H1 (cell line): ENCODE measurements at regions not wholly inside any gene's neighbourhood (a gene's known extent, or its start where the extent isn't known, plus 50 kb on each side); places are given as distances from the start of the nearest gene placed in this dataset.

ENCODE experiments used
- CTCF ChIA-PET: fragments of 300-600 bp; sonication (Branson Sonifier 250); formaldehyde crosslinking; loops from one replicate; lab custom pipeline; 2021; ENCODE audit not compliant: partially characterized antibody; lab: Charles Lee
- POLR2A ChIA-PET: fragments of 300-600 bp; sonication (Branson Sonifier 250); formaldehyde crosslinking; loops from one replicate; lab custom pipeline; 2021; ENCODE audit warnings: inconsistent platforms; ENCODE audit not compliant: partially characterized antibody; lab: Charles Lee
- DNase-seq, 2 experiments: peaks; one replicate each; pipeline versions ENCODE4 v3.0.0 to v3.0.0-alpha.2; 2010 to 2022; ENCODE audit warnings: low spot score in 2 of 2, low read depth in 1 of 2, mixed read lengths in 1 of 2
- FAIRE-seq: peaks from 2 replicates; lab custom pipeline; 2011; peaks lifted over from hg19 to GRCh38; lab: Jason Lieb, UNC
- H2AFZ ChIP-seq: 2 replicates; pipeline ENCODE4 v1.8.1; 2012; ENCODE audit warnings: low read length, inconsistent platforms
- H2AK5ac ChIP-seq: 2 replicates; pipeline ENCODE4 v1.6.1; 2013; ENCODE audit warnings: low read depth, low read length
- H2BK120ac ChIP-seq: replicated peaks from 2 replicates; pipeline ENCODE3; 2013; ENCODE audit warnings: low read depth, low read length, inconsistent platforms
- H2BK12ac ChIP-seq: 2 replicates; pipeline ENCODE4 v1.6.1; 2013; ENCODE audit warnings: low read depth, low read length
- H2BK15ac ChIP-seq: 2 replicates; pipeline ENCODE4 v1.6.1; 2013; ENCODE audit warnings: low read length
- H2BK20ac ChIP-seq: 2 replicates; pipeline ENCODE4 v1.6.1; 2013; ENCODE audit warnings: low read length
- H2BK5ac ChIP-seq: 2 replicates; pipeline ENCODE4 v1.6.1; 2013; ENCODE audit warnings: low read depth, low read length
- H3K14ac ChIP-seq: 2 replicates; pipeline ENCODE4 v1.6.1; 2013; ENCODE audit warnings: inconsistent platforms; ENCODE audit not compliant: insufficient read length
- H3K18ac ChIP-seq: 2 replicates; pipeline ENCODE4 v1.6.1; 2013; ENCODE audit warnings: low read length; ENCODE audit errors: extremely low read depth
- H3K23ac ChIP-seq: 2 replicates; pipeline ENCODE4 v1.6.1; 2013; ENCODE audit warnings: inconsistent platforms; ENCODE audit not compliant: insufficient read length
- H3K23me2 ChIP-seq: 2 replicates; pipeline ENCODE4 v1.6.1; 2013; ENCODE audit warnings: low read depth, low read length
- H3K27ac ChIP-seq: 2 replicates; pipeline ENCODE4 v1.6.1; 2011; ENCODE audit warnings: low read depth, low read length, inconsistent platforms
- H3K27me3 ChIP-seq, 4 experiments: replicated peaks in 1 of 4; 1 replicate in 1 of 4; 2 replicates in 3 of 4; pipeline versions ENCODE4 v1.6.1 to v1.8.1; 2011 to 2013; ENCODE audit warnings: low read length in 3 of 4, mild to moderate bottlenecking in 3 of 4, inconsistent platforms in 2 of 4, mixed read lengths in 2 of 4, moderate library complexity in 1 of 4; ENCODE audit not compliant: control insufficient read depth in 3 of 4, insufficient read depth in 3 of 4; ENCODE audit errors: extremely low read depth in 1 of 4
- H3K36me3 ChIP-seq, 4 experiments: 2 replicates each; pipeline versions ENCODE4 v1.6.1 to v1.8.1; 2011 to 2013; ENCODE audit warnings: mild to moderate bottlenecking in 4 of 4, low read length in 3 of 4, moderate library complexity in 2 of 4, control low read depth in 1 of 4, inconsistent platforms in 1 of 4; ENCODE audit not compliant: insufficient read depth in 4 of 4, control insufficient read depth in 2 of 4
- H3K4ac ChIP-seq: replicated peaks from 2 replicates; pipeline ENCODE3; 2013; ENCODE audit warnings: low read length, low read depth, mixed read lengths, inconsistent platforms; ENCODE audit not compliant: insufficient read length
- H3K4me1 ChIP-seq, 4 experiments: replicated peaks in 1 of 4; 1 replicate in 1 of 4; 2 replicates in 3 of 4; pipeline versions ENCODE4 v1.6.1 to v1.8.1; 2011 to 2013; ENCODE audit warnings: low read length in 3 of 4, inconsistent platforms in 2 of 4, mixed read lengths in 1 of 4; ENCODE audit not compliant: insufficient read depth in 4 of 4, control insufficient read depth in 3 of 4
- H3K4me2 ChIP-seq, 2 experiments: 2 replicates each; pipeline versions ENCODE4 v1.6.1 to v1.8.1; 2011 to 2013; ENCODE audit warnings: low read depth in 2 of 2, low read length in 2 of 2, control low read depth in 1 of 2, inconsistent platforms in 1 of 2, mild to moderate bottlenecking in 1 of 2; ENCODE audit not compliant: insufficient read depth in 1 of 2
- H3K4me3 ChIP-seq, 4 experiments: fragments of 200-600, 300-600 bp in 1 of 4; sonication (generic), shearing (Covaris generic), sonication (Bioruptor Twin) in 1 of 4; 2 replicates each; pipeline versions ENCODE4 v1.5.1 to v1.8.1; 2011 to 2016; ENCODE audit warnings: low read length in 4 of 4, low read depth in 3 of 4, control low read depth in 2 of 4, inconsistent platforms in 2 of 4, mild to moderate bottlenecking in 2 of 4, mixed read lengths in 1 of 4, moderate library complexity in 1 of 4; ENCODE audit not compliant: insufficient read depth in 2 of 4; ENCODE audit errors: extremely low read depth in 1 of 4
- H3K56ac ChIP-seq: replicated peaks from 2 replicates; pipeline ENCODE3; 2013; ENCODE audit warnings: low read depth, mild to moderate bottlenecking, mixed read lengths, low read length, inconsistent platforms; ENCODE audit not compliant: insufficient read length
- H3K79me1 ChIP-seq: 2 replicates; pipeline ENCODE4 v1.6.1; 2013; ENCODE audit warnings: low read depth, low read length, control low read depth
- H3K79me2 ChIP-seq, 2 experiments: 2 replicates each; pipeline versions ENCODE4 v1.6.1 to v1.8.1; 2012 to 2013; ENCODE audit warnings: low read length in 2 of 2, mild to moderate bottlenecking in 2 of 2, inconsistent platforms in 1 of 2; ENCODE audit not compliant: insufficient read depth in 2 of 2, control insufficient read depth in 1 of 2
- H3K9ac ChIP-seq, 4 experiments: replicated peaks in 1 of 4; 1 replicate in 1 of 4; 2 replicates in 3 of 4; pipeline versions ENCODE4 v1.6.1 to v1.8.1; 2011 to 2013; ENCODE audit warnings: low read depth in 3 of 4, low read length in 3 of 4, control low read depth in 2 of 4, mild to moderate bottlenecking in 2 of 4, moderate library complexity in 2 of 4, inconsistent platforms in 1 of 4; ENCODE audit errors: extremely low read depth in 1 of 4
- H3K9me3 ChIP-seq, 2 experiments: 2 replicates each; pipeline versions ENCODE4 v1.6.1 to v1.8.1; 2012 to 2013; ENCODE audit warnings: mild to moderate bottlenecking in 2 of 2, moderate library complexity in 2 of 2, control low read depth in 1 of 2, inconsistent platforms in 1 of 2, low read depth in 1 of 2, low read length in 1 of 2, mixed read lengths in 1 of 2; ENCODE audit not compliant: insufficient read depth in 2 of 2
- H4K20me1 ChIP-seq, 2 experiments: replicated peaks in 1 of 2; 2 replicates each; pipeline versions ENCODE3 to v1.8.1; 2011 to 2013; ENCODE audit warnings: inconsistent platforms in 2 of 2, low read length in 2 of 2, mild to moderate bottlenecking in 1 of 2; ENCODE audit not compliant: insufficient read depth in 2 of 2, control insufficient read depth in 1 of 2
- H4K5ac ChIP-seq: 2 replicates; pipeline ENCODE4 v1.6.1; 2013; ENCODE audit warnings: low read length, low read depth, mixed read lengths, inconsistent platforms; ENCODE audit not compliant: insufficient read length
- H4K8ac ChIP-seq: 2 replicates; pipeline ENCODE4 v1.8.0; 2013; ENCODE audit warnings: mild to moderate bottlenecking, moderate library complexity, low read length, inconsistent platforms; ENCODE audit not compliant: insufficient read depth; ENCODE audit errors: extremely low read depth
- H4K91ac ChIP-seq: replicated peaks from 2 replicates; pipeline ENCODE3; 2013; ENCODE audit warnings: low read length, mixed read lengths, inconsistent platforms; ENCODE audit not compliant: insufficient read length
- ATF3 ChIP-seq: IDR thresholded peaks from 2 replicates; pipeline ENCODE4 v1.6.1; 2011; ENCODE audit warnings: low read depth, mild to moderate bottlenecking, low read length; ENCODE audit not compliant: insufficient read depth
- BACH1 ChIP-seq: IDR thresholded peaks from 2 replicates; pipeline ENCODE4 v1.6.1; 2012; ENCODE audit warnings: low read length, improper control_type of control experiment
- EGR1 ChIP-seq: IDR thresholded peaks from 2 replicates; pipeline ENCODE4 v1.6.1; 2011; ENCODE audit warnings: low read depth, low read length, borderline replicate concordance
- JUN ChIP-seq: IDR thresholded peaks from 2 replicates; pipeline ENCODE4 v1.6.1; 2011; ENCODE audit warnings: low read depth, mild to moderate bottlenecking, improper control_type of control experiment, low read length
- NRF1 ChIP-seq: IDR thresholded peaks from 2 replicates; pipeline ENCODE4 v1.6.1; 2011; ENCODE audit warnings: mild to moderate bottlenecking, low read depth, low read length, improper control_type of control experiment
- POU5F1 ChIP-seq: IDR thresholded peaks from 2 replicates; pipeline ENCODE4 v1.6.1; 2011; ENCODE audit warnings: low read depth, mild to moderate bottlenecking, low read length, moderate library complexity
- RAD21 ChIP-seq, 2 experiments: IDR thresholded peaks in 1 of 2; conservative IDR thresholded peaks in 1 of 2; 2 replicates each; pipeline ENCODE4 v1.6.1; 2011; ENCODE audit warnings: low read depth in 2 of 2, low read length in 2 of 2, improper control_type of control experiment in 1 of 2, inconsistent platforms in 1 of 2, mild to moderate bottlenecking in 1 of 2, moderate library complexity in 1 of 2
- RBBP5 ChIP-seq: IDR thresholded peaks from 2 replicates; pipeline ENCODE4 v1.7.1; 2012; ENCODE audit warnings: low read depth, mild to moderate bottlenecking, inconsistent platforms, low read length, moderate library complexity, borderline replicate concordance
- RFX5 ChIP-seq: IDR thresholded peaks from 2 replicates; pipeline ENCODE4 v1.6.1; 2011; ENCODE audit warnings: low read depth, low read length, improper control_type of control experiment, borderline replicate concordance
- RNF2 ChIP-seq: fragments of 200-900, 300-1000 bp; sonication (generic); IDR thresholded peaks from 2 replicates; pipeline ENCODE4 v1.7.1; 2016; ENCODE audit warnings: borderline replicate concordance, low read depth, mild to moderate bottlenecking, antibody characterized with exemption, low read length; ENCODE audit not compliant: poor library complexity, severe bottlenecking; ENCODE audit errors: missing control alignments
- SIRT6 ChIP-seq: IDR thresholded peaks from one replicate; pipeline ENCODE4 v1.7.1; 2012; ENCODE audit warnings: low read length, inconsistent platforms
- SP2 ChIP-seq: IDR thresholded peaks from 2 replicates; pipeline ENCODE4 v1.6.1; 2012; ENCODE audit warnings: mild to moderate bottlenecking, low read length, inconsistent platforms
- SUZ12 ChIP-seq: fragments of 200-600 bp; sonication (generic); IDR thresholded peaks from 2 replicates; pipeline ENCODE4 v1.6.1; 2012; ENCODE audit warnings: mild to moderate bottlenecking, inconsistent platforms, low read length, moderate library complexity, mixed read lengths
- TAF1 ChIP-seq: IDR thresholded peaks from 2 replicates; pipeline ENCODE4 v1.6.1; 2011; ENCODE audit warnings: mild to moderate bottlenecking, low read depth, low read length
- ZNF274 ChIP-seq: IDR thresholded peaks from 2 replicates; pipeline ENCODE4 v1.7.0; 2012; ENCODE audit warnings: low read length, borderline replicate concordance; ENCODE audit errors: extremely low read depth

- Histone ChIP-seq H3K9ac (no peak overlapping the region), H3K36me3 (no peaks in the 10 kb centered on the region), H2BK20ac (no peak overlapping the region), H3K4me3 (no peak overlapping the region), H3K79me2 (no peaks in the 10 kb centered on the region), H2BK5ac (no peak overlapping the region), H2BK120ac (no peak overlapping the region), H4K91ac (no peak overlapping the region), H3K9me3 (no peaks in the 10 kb centered on the region), H3K14ac (no peak overlapping the region), H3K27me3 (no peaks in the 10 kb centered on the region), H3K23ac (no peak overlapping the region), H3K18ac (no peak overlapping the region), H3K56ac (no peak overlapping the region), H3K79me1 (no peaks in the 10 kb centered on the region), H3K4me2 (no peak overlapping the region), H3K4ac (no peak overlapping the region), H3K4me1 (no peaks in the 10 kb centered on the region), H3K27ac (no peak overlapping the region), H3K23me2 (no peaks in the 10 kb centered on the region), H4K20me1 (no peaks in the 10 kb centered on the region), H4K8ac (no peak overlapping the region), H2BK12ac (no peak overlapping the region), H2BK15ac (no peak overlapping the region), H2AFZ (no peak overlapping the region), H2AK5ac (no peak overlapping the region), H4K5ac (no peak overlapping the region)
- DNase-seq (no peak), FAIRE-seq (no peak)
- ChIA-PET POLR2A (no interaction called here), CTCF (no interaction called here)
- TF ChIP-seq RNF2 (no peak), RFX5 (no peak), ATF3 (no peak), TAF1 (no peak), JUN (no peak), SUZ12 (no peak), BACH1 (no peak), POU5F1 (no peak), EGR1 (no peak), RBBP5 (no peak), ZNF274 (no peak), NRF1 (no peak), SIRT6 (no peak), RAD21 (IDR thresholded peaks at IDR 0.05 in 1 of 2, conservative IDR thresholded peaks at IDR 0.05 in 1 of 2; ENCODE audit: low read depth in 2 of 2, low read length in 2 of 2) (no peak), SP2 (no peak)
Observed at GRCh38 chr12:88367231-88367630, 213.0 kb downstream of the KITLG start.
